Esophagus muscularis mucosa (tissue), 4 donors: ENCODE measurements at regions not wholly inside any gene's neighbourhood (a gene's known extent, or its start where the extent isn't known, plus 50 kb on each side); places are given as distances from the start of the nearest gene placed in this dataset.

ENCODE experiments used
- DNase-seq: peaks from one replicate; pipeline ENCODE4 v3.0.0-alpha.2; 2017; ENCODE audit errors: extremely low spot score
- H3K27ac ChIP-seq, 4 donors: fragments of 200-600 bp; sonication (generic); replicated peaks in 1 of 4; 1 replicate in 3 of 4; 2 replicates in 1 of 4; pipeline ENCODE4 v1.5.1; 2016 to 2019; ENCODE audit warnings: mild to moderate bottlenecking in 1 of 4
- H3K27me3 ChIP-seq, 4 donors: fragments of 200-600 bp; sonication (generic); one replicate each; pipeline versions ENCODE4 v1.5.1 to v1.6.0; 2016 to 2019
- H3K36me3 ChIP-seq, 4 donors: fragments of 200-600 bp; sonication (generic); one replicate each; pipeline ENCODE4 v1.5.1; 2016 to 2019
- H3K4me1 ChIP-seq, 4 donors: fragments of 200-600 bp; sonication (generic); one replicate each; pipeline ENCODE4 v1.5.1; 2016 to 2019
- H3K4me3 ChIP-seq, 4 donors: fragments of 200-600 bp; sonication (generic); 1 replicate in 2 of 4; 2 replicates in 2 of 4; pipeline ENCODE4 v1.5.1; 2016 to 2019; ENCODE audit warnings: mild to moderate bottlenecking in 4 of 4, moderate library complexity in 1 of 4
- H3K9me3 ChIP-seq, 4 donors: fragments of 200-600 bp; sonication (generic); 1 replicate in 3 of 4; 2 replicates in 1 of 4; pipeline ENCODE4 v1.5.1; 2016 to 2019
- CTCF ChIP-seq, 3 experiments: fragments of 200-600 bp in 2 of 3; fragments of 450-650 bp in 1 of 3; sonication (generic) in 2 of 3; IDR thresholded peaks; one replicate each; pipeline ENCODE4 v1.5.1; 2017 to 2019; ENCODE audit warnings: antibody characterized with exemption in 3 of 3, mild to moderate bottlenecking in 2 of 3, moderate library complexity in 1 of 3
- EP300 ChIP-seq: sonication (generic); formaldehyde crosslinking; IDR thresholded peaks from one replicate; pipeline ENCODE4 v1.6.1; 2017; ENCODE audit warnings: antibody characterized with exemption
- POLR2A ChIP-seq: fragments of 450-650 bp; IDR thresholded peaks from one replicate; pipeline ENCODE4 v1.6.1; 2017; ENCODE audit warnings: antibody characterized with exemption, moderate library complexity, mild to moderate bottlenecking, low read depth
- POLR2AphosphoS5 ChIP-seq, 2 donors: sonication (generic); formaldehyde crosslinking; IDR thresholded peaks; one replicate each; pipeline ENCODE4 v1.6.1; 2017; ENCODE audit warnings: antibody characterized with exemption in 2 of 2
- WGBS: methylation state at CpG from one replicate; pipeline ENCODE4 v1.1.5; 2018; 5-methylcytosine and 5-hydroxymethylcytosine counted together
- intact Hi-C: fragments of 100-400 bp; cut with DNase I; formaldehyde crosslinking; loops from one replicate; pipeline ENCODE4 v1.15.1; 2023

- no peaks in the 10 kb centered on the region for H3K36me3 ChIP-seq
- DNase-seq = no peak
- TF ChIP-seq POLR2A (no peak), POLR2AphosphoS5 (IDR thresholded peaks at IDR 0.05) (no peak), EP300 (no peak), CTCF (IDR thresholded peaks at IDR 0.05) (no peak)
- no peaks in the 10 kb centered on the region for H3K27me3 ChIP-seq
- WGBS = 77% methylated on average over 4 of the region's 4 CpGs
- intact Hi-C loops = no loop called here
- H3K27ac ChIP-seq = no peak overlapping the region
- no peaks in the 10 kb centered on the region for H3K4me1 ChIP-seq
- no peaks in the 10 kb centered on the region for H3K9me3 ChIP-seq
- no peak overlapping the region for H3K4me3 ChIP-seq
Observed at GRCh38 chr5:92927291-92927778, 653.7 kb downstream of the NR2F1-AS1 start.

GRCh38 chr5:92923885-92924284 is 657.1 kb downstream of the NR2F1-AS1 start:
- H3K9me3 ChIP-seq = no peaks in the 10 kb centered on the region
- H3K4me3 ChIP-seq = no peak overlapping the region
- no peaks in the 10 kb centered on the region for H3K4me1 ChIP-seq
- no peak for TF ChIP-seq CTCF (IDR thresholded peaks at IDR 0.05)
- no peak for TF ChIP-seq EP300
- TF ChIP-seq POLR2AphosphoS5 (IDR thresholded peaks at IDR 0.05) = no peak
- TF ChIP-seq POLR2A = no peak
- H3K36me3 ChIP-seq = no peaks in the 10 kb centered on the region
- DNase-seq = no peak
- intact Hi-C loops = no loop called here
- H3K27me3 ChIP-seq = no peaks in the 10 kb centered on the region
- 81% methylated on average over 1 of the region's 1 CpG for WGBS
- H3K27ac ChIP-seq = no peak overlapping the region

GRCh38 chr5:92922231-92922967 is 658.6 kb downstream of the NR2F1-AS1 start:
- H3K36me3 ChIP-seq = no peaks in the 10 kb centered on the region
- WGBS = 77% methylated on average over 5 of the region's 5 CpGs
- intact Hi-C loops = no loop called here

GRCh38 chr5:92917044-92917443 is 664.0 kb downstream of the NR2F1-AS1 start:
- Histone ChIP-seq H3K27ac (no peak overlapping the region), H3K9me3 (no peaks in the 10 kb centered on the region), H3K4me3 (no peak overlapping the region), H3K36me3 (no peaks in the 10 kb centered on the region), H3K4me1 (no peaks in the 10 kb centered on the region), H3K27me3 (no peaks in the 10 kb centered on the region)
- no peak for DNase-seq
- 88% methylated on average over 2 of the region's 2 CpGs for WGBS
- TF ChIP-seq EP300 = no peak
- TF ChIP-seq CTCF (IDR thresholded peaks at IDR 0.05) = no peak
- no peak for TF ChIP-seq POLR2A
- no peak for TF ChIP-seq POLR2AphosphoS5 (IDR thresholded peaks at IDR 0.05)
- intact Hi-C loops = no loop called here

More at GRCh38 chr5:92922231-92922967, 658.6 kb downstream of the NR2F1-AS1 start:
- no peaks in the 10 kb centered on the region for H3K27me3 ChIP-seq
- TF ChIP-seq EP300 (no peak), POLR2AphosphoS5 (IDR thresholded peaks at IDR 0.05) (no peak), CTCF (IDR thresholded peaks at IDR 0.05) (no peak), POLR2A (no peak)
- no peak overlapping the region for H3K4me3 ChIP-seq
- H3K9me3 ChIP-seq = no peaks in the 10 kb centered on the region
- no peak for DNase-seq
- no peak overlapping the region for H3K27ac ChIP-seq
- H3K4me1 ChIP-seq = no peaks in the 10 kb centered on the region

- H3K9me3 ChIP-seq = no peaks in the 10 kb centered on the region
- H3K27me3 ChIP-seq = no peaks in the 10 kb centered on the region
- TF ChIP-seq EP300 (no peak), POLR2AphosphoS5 (IDR thresholded peaks at IDR 0.05) (no peak), POLR2A (no peak), CTCF (IDR thresholded peaks at IDR 0.05) (no peak)
- no peak overlapping the region for H3K27ac ChIP-seq
- DNase-seq = no peak
- 79% methylated on average over 3 of the region's 3 CpGs for WGBS
- intact Hi-C loops = no loop called here
- no peaks in the 10 kb centered on the region for H3K36me3 ChIP-seq
- no peaks in the 10 kb centered on the region for H3K4me1 ChIP-seq
- no peak overlapping the region for H3K4me3 ChIP-seq
Observed at GRCh38 chr5:92916036-92916435, 665.0 kb downstream of the NR2F1-AS1 start.
